IMR-90 (cell line): ENCODE measurements at regions not wholly inside any gene's neighbourhood (a gene's known extent, or its start where the extent isn't known, plus 50 kb on each side); places are given as distances from the start of the nearest gene placed in this dataset.

Experiments used
- ATAC-seq: fragments of 200-7000 bp; cut with Tn5 transposase; 2 replicates; pipeline ENCODE4 v1.9.1; 2020; ENCODE audit warnings: low read depth, mild to moderate bottlenecking, moderate library complexity
- BruUV-seq: library from RNA; stranded (reverse); fragments of 400-500 nt; replicated peaks from 2 replicates; lab custom pipeline; 2021; lab: Mats Ljungman, UMichigan
- CTCF ChIA-PET: fragments of 300-600 bp; formaldehyde crosslinking; extraction: SDS; loops from one replicate; lab custom pipeline; 2021; ENCODE audit warnings: antibody characterized with exemption; lab: Yijun Ruan, JAX
- POLR2A ChIA-PET: fragments of 300-600 bp; sonication (Branson Sonifier 250); formaldehyde crosslinking; loops from one replicate; lab custom pipeline; 2022; ENCODE audit warnings: antibody characterized with exemption; ENCODE audit not compliant: unreplicated experiment; lab: Charles Lee
- DNase-seq: peaks from one replicate; pipeline ENCODE4 v3.0.0; 2013
- H2AFZ ChIP-seq: replicated peaks from 2 replicates; pipeline ENCODE3; 2013; ENCODE audit warnings: low read length, mild to moderate bottlenecking; ENCODE audit not compliant: poor library complexity
- H2AK5ac ChIP-seq: 2 replicates; pipeline ENCODE4 v1.6.1; 2013; ENCODE audit warnings: low read depth, low read length, inconsistent platforms
- H2AK9ac ChIP-seq: replicated peaks from 2 replicates; pipeline ENCODE3; 2013; ENCODE audit warnings: mild to moderate bottlenecking, low read depth, low read length, moderate library complexity; ENCODE audit not compliant: poor library complexity
- H2BK120ac ChIP-seq: 2 replicates; pipeline ENCODE4 v1.6.1; 2013; ENCODE audit warnings: low read depth, low read length, inconsistent platforms
- H2BK15ac ChIP-seq: 3 replicates; pipeline ENCODE4 v1.6.1; 2013; ENCODE audit warnings: low read depth, low read length, inconsistent platforms
- H2BK20ac ChIP-seq: 2 replicates; pipeline ENCODE4 v1.6.1; 2013; ENCODE audit warnings: low read depth, mild to moderate bottlenecking, inconsistent platforms, low read length, moderate library complexity
- H2BK5ac ChIP-seq: 2 replicates; pipeline ENCODE4 v1.6.1; 2013; ENCODE audit warnings: mild to moderate bottlenecking, low read depth, low read length, inconsistent platforms; ENCODE audit not compliant: poor library complexity, severe bottlenecking
- H3K14ac ChIP-seq: replicated peaks from 2 replicates; pipeline ENCODE4 v1.6.1; 2013; ENCODE audit warnings: low read depth, low read length, inconsistent platforms
- H3K18ac ChIP-seq: 2 replicates; pipeline ENCODE4 v1.6.1; 2013; ENCODE audit warnings: low read depth, low read length, control low read depth
- H3K23ac ChIP-seq: 2 replicates; pipeline ENCODE4 v1.6.1; 2013; ENCODE audit warnings: low read depth, low read length, inconsistent platforms
- H3K27ac ChIP-seq: 2 replicates; pipeline ENCODE4 v1.5.1; 2013; ENCODE audit warnings: mild to moderate bottlenecking, control low read depth, low read length; ENCODE audit not compliant: insufficient read depth
- H3K27me3 ChIP-seq: 2 replicates; pipeline ENCODE4 v1.6.1; 2013; ENCODE audit warnings: low read length; ENCODE audit not compliant: control insufficient read depth, insufficient read depth
- H3K36me3 ChIP-seq: 2 replicates; pipeline ENCODE4 v1.6.1; 2013; ENCODE audit warnings: low read length, mixed read lengths; ENCODE audit not compliant: control insufficient read depth, insufficient read depth
- H3K4ac ChIP-seq: 2 replicates; pipeline ENCODE4 v1.6.1; 2013; ENCODE audit warnings: low read depth, low read length, inconsistent platforms
- H3K4me1 ChIP-seq: 2 replicates; pipeline ENCODE4 v1.6.1; 2013; ENCODE audit warnings: low read length, mixed read lengths; ENCODE audit not compliant: control insufficient read depth, insufficient read depth
- H3K4me2 ChIP-seq: 2 replicates; pipeline ENCODE4 v1.6.1; 2013; ENCODE audit warnings: low read depth, mild to moderate bottlenecking, control low read depth, low read length, moderate library complexity
- H3K4me3 ChIP-seq: 2 replicates; pipeline ENCODE4 v1.5.1; 2013; ENCODE audit warnings: low read depth, mild to moderate bottlenecking, control low read depth, low read length, moderate library complexity; ENCODE audit not compliant: insufficient read depth
- H3K56ac ChIP-seq: 2 replicates; pipeline ENCODE4 v1.6.1; 2013; ENCODE audit warnings: low read length, inconsistent platforms; ENCODE audit not compliant: insufficient read depth; ENCODE audit errors: extremely low read depth
- H3K79me1 ChIP-seq, 2 experiments: 2 replicates each; pipeline ENCODE4 v1.6.1; 2013; ENCODE audit warnings: low read length in 2 of 2, inconsistent platforms in 1 of 2, low read depth in 1 of 2
- H3K9ac ChIP-seq: 2 replicates; pipeline ENCODE4 v1.6.1; 2013; ENCODE audit warnings: low read depth, low read length, control low read depth
- H3K9me1 ChIP-seq: 2 replicates; pipeline ENCODE4 v1.6.1; 2013; ENCODE audit warnings: low read length, inconsistent platforms; ENCODE audit not compliant: insufficient read depth
- H3K9me3 ChIP-seq: 2 replicates; pipeline ENCODE4 v1.6.1; 2013; ENCODE audit warnings: low read length; ENCODE audit not compliant: control insufficient read depth, insufficient read depth
- H4K20me1 ChIP-seq: 2 replicates; pipeline ENCODE4 v1.6.1; 2013; ENCODE audit warnings: low read length, inconsistent platforms; ENCODE audit not compliant: insufficient read depth
- H4K5ac ChIP-seq: 2 replicates; pipeline ENCODE4 v1.6.1; 2013; ENCODE audit warnings: mild to moderate bottlenecking, low read depth, low read length, control low read depth
- H4K8ac ChIP-seq, 2 experiments: 2 replicates each; pipeline ENCODE4 v1.6.1; 2013; ENCODE audit warnings: low read depth in 2 of 2, low read length in 2 of 2, control low read depth in 1 of 2, inconsistent platforms in 1 of 2
- H4K91ac ChIP-seq: 2 replicates; pipeline ENCODE4 v1.6.1; 2013; ENCODE audit warnings: low read depth, low read length, inconsistent platforms; ENCODE audit not compliant: insufficient read depth
- CHD1 ChIP-seq: IDR thresholded peaks from 2 replicates; pipeline ENCODE4 v1.6.1; 2012; ENCODE audit warnings: low read depth, low read length, improper control_type of control experiment
- FOS ChIP-seq: fragments of 150-350 bp; IDR thresholded peaks from 2 replicates; pipeline ENCODE4 v1.6.1; 2016; ENCODE audit warnings: low read depth, low read length
- WGBS, 2 experiments: methylation state at CpG; one replicate each; pipeline versions ENCODE4 v1.1.5 to v1.1.7; 2013; ENCODE audit warnings: missing lambda C conversion rate in 2 of 2; ENCODE audit not compliant: insufficient read length in 1 of 2; ENCODE audit errors: extremely low coverage in 2 of 2; 5-methylcytosine and 5-hydroxymethylcytosine counted together
- dilution Hi-C: fragments of 300-500 bp; cut with HindIII; formaldehyde crosslinking; loops from one replicate; pipeline ENCODE4 v1.14.3; 2018; ENCODE audit warnings: low sequenced_read_pairs; ENCODE audit not compliant: unreplicated experiment
- in situ Hi-C: fragments of 300-500 bp; cut with MboI; formaldehyde crosslinking; loops from 3 replicates; pipeline ENCODE4 v1.14.3; 2019; ENCODE audit warnings: low sequenced_read_pairs, inconsistent platforms, mixed read lengths
- intact Hi-C: fragments of 100-400 bp; cut with micrococcal nuclease; formaldehyde crosslinking; loops from 2 replicates; pipeline ENCODE4 v1.10.0; 2022
- TF ChIP-seq, protein P1 (sequence below): fragments of 150-350 bp; IDR thresholded peaks from 2 replicates; pipeline ENCODE4 v1.6.1; 2016; ENCODE audit warnings: low read depth, mild to moderate bottlenecking, low read length, moderate library complexity, borderline replicate concordance

DNA sequence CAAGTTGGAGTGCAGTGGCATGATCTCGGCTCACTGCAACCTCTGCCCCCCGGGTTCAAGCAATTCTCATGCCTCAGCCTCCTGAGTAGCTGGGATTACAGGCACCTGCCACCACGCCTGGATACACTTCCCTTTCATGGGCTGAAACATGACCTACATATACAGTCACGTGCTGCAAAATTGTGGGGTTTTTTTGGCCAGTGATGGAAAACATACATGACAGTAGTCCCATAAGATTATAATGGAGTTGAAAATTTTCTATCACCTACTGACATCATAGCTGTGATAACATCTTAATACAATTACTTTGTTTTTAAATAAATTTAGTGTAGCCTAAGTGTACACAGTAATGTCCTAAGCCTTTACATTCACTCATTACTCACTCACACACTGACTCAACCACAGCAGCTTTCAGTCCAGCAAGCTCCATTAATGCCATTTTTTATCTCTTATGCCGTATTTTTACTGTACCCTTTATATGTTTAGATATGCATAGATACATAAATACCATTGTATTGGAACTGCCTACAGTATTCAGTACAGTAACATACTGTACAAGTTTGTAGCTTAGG is 79.9 kb upstream of the TMEM196 start:
- POLR2A ChIA-PET, result no interaction called here
- Histone ChIP-seq H4K20me1 (no peaks in the 10 kb centered on the region), H2BK5ac (no peak overlapping the region), H3K79me1 (no peaks in the 10 kb centered on the region), H2BK120ac (no peak overlapping the region), H3K4me1 (no peaks in the 10 kb centered on the region), H3K4ac (no peak overlapping the region), H3K9me1 (no peaks in the 10 kb centered on the region), H4K8ac (no peak overlapping the region), H3K27me3 (no peaks in the 10 kb centered on the region), H3K18ac (no peak overlapping the region), H4K91ac (no peak overlapping the region), H3K4me2 (no peak overlapping the region), H3K56ac (no peak overlapping the region), H2AK5ac (no peak overlapping the region), H3K23ac (no peak overlapping the region), H2AFZ (no peak overlapping the region), H2BK15ac (no peak overlapping the region), H4K5ac (no peak overlapping the region), H2BK20ac (no peak overlapping the region), H3K9me3 (no peaks in the 10 kb centered on the region), H2AK9ac (no peak overlapping the region), H3K14ac (no peak overlapping the region), H3K36me3 (no peaks in the 10 kb centered on the region), H3K9ac (no peak overlapping the region), H3K27ac (no peak overlapping the region), H3K4me3 (no peak overlapping the region)
- dilution Hi-C loops (no loop called here), intact Hi-C loops (no loop called here), in situ Hi-C loops (no loop called here)
- TF ChIP-seq, protein P1, sequence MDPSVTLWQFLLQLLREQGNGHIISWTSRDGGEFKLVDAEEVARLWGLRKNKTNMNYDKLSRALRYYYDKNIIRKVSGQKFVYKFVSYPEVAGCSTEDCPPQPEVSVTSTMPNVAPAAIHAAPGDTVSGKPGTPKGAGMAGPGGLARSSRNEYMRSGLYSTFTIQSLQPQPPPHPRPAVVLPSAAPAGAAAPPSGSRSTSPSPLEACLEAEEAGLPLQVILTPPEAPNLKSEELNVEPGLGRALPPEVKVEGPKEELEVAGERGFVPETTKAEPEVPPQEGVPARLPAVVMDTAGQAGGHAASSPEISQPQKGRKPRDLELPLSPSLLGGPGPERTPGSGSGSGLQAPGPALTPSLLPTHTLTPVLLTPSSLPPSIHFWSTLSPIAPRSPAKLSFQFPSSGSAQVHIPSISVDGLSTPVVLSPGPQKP, result no peak
- TF ChIP-seq CHD1 (no peak), FOS (no peak)
- BruUV-seq, result no TSS peak
- DNase-seq (no peak), ATAC-seq (no peak)
- no CpG with 5 or more reads among the region's 5 CpGs for WGBS, 2 experiments
- CTCF ChIA-PET, result no interaction called here
